Type B pancreatic cell (in vitro differentiated cells): ENCODE measurements at regions not wholly inside any gene's neighbourhood (a gene's known extent, or its start where the extent isn't known, plus 50 kb on each side); places are given as distances from the start of the nearest gene placed in this dataset.

Source experiments
- DNase-seq: peaks from one replicate; pipeline ENCODE4 v3.0.0; 2021; ENCODE audit warnings: mixed read lengths; ENCODE audit not compliant: unreplicated experiment; ENCODE audit errors: extremely low spot score
- H3K27ac Mint-ChIP-seq: 2 replicates; pipeline ENCODE4 v1.8.0; 2021; ENCODE audit warnings: mild to moderate bottlenecking, mixed read lengths
- H3K27me3 Mint-ChIP-seq: 2 replicates; pipeline ENCODE4 v1.8.0; 2021; ENCODE audit warnings: mixed read lengths
- H3K36me3 Mint-ChIP-seq: 2 replicates; pipeline ENCODE4 v1.8.0; 2021; ENCODE audit warnings: mixed read lengths
- H3K4me1 Mint-ChIP-seq: one replicate; pipeline ENCODE4 v1.8.0; 2021; ENCODE audit warnings: mixed read lengths; ENCODE audit not compliant: unreplicated experiment
- H3K4me3 Mint-ChIP-seq: 2 replicates; pipeline ENCODE4 v1.8.0; 2021; ENCODE audit warnings: mild to moderate bottlenecking, mixed read lengths
- H3K9me3 Mint-ChIP-seq: 2 replicates; pipeline ENCODE4 v1.8.0; 2021; ENCODE audit warnings: mixed read lengths
- TF ChIP-seq, protein P1 (sequence below): fragments of 200-600 bp; sonication (generic); conservative IDR thresholded peaks from 2 replicates; pipeline ENCODE4 v1.5.0; 2021; ENCODE audit warnings: antibody characterized with exemption, mild to moderate bottlenecking

DNA sequence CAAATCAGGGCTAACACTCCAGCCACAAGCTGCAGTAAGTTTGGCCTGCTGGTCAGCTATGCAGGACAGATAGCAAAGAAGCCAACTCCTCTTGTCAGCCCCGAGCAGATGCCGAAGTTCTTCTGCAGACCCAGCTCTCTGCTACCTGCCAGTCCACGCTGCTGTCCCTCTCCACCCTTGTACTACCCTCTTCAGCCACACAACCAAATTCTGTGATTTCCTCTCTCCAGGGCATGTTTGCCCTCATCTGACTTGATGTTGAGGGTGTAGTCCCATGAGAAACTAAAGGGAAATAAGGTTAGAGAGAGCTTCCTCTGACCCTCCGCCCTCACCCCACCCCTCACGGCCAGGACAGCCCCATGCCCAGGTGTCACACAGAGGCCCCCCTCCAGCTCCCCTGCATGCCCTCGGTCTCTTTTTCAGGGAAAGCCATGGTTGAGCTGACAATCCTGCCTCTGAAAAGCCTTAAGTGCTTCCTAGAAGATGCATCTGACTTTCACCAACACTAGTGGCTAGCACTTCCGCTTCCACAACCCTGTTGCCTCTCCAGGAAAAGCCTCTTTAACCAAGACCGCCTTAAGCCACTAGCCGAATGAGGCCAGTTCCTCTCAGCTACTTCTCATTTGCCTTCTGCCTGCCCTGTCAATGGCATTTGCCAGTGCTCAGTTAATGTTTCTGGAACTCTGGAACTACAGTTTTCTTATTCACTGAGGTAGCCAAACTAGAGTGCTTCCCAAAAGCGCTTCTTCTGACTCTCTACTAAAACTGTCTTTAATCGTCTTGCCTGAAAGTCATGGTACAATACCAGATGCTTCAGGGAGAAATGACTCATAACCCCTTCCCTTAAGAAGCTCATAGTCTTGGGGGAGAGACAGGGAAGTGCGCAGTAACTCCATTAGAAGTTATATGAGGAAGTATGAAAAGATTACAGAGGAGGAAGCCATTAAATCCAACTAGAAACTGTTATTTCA lies 300.4 kb upstream of the STT3B start:
- Mint-ChIP-seq H3K9me3 (no peaks in the 10 kb centered on the region), H3K4me1 (peaks cover 32% of the 10 kb centered on the region), H3K36me3 (no peaks in the 10 kb centered on the region), H3K4me3 (no peak overlapping the region), H3K27me3 (no peaks in the 10 kb centered on the region), H3K27ac (no peak overlapping the region)
- TF ChIP-seq, protein P1, sequence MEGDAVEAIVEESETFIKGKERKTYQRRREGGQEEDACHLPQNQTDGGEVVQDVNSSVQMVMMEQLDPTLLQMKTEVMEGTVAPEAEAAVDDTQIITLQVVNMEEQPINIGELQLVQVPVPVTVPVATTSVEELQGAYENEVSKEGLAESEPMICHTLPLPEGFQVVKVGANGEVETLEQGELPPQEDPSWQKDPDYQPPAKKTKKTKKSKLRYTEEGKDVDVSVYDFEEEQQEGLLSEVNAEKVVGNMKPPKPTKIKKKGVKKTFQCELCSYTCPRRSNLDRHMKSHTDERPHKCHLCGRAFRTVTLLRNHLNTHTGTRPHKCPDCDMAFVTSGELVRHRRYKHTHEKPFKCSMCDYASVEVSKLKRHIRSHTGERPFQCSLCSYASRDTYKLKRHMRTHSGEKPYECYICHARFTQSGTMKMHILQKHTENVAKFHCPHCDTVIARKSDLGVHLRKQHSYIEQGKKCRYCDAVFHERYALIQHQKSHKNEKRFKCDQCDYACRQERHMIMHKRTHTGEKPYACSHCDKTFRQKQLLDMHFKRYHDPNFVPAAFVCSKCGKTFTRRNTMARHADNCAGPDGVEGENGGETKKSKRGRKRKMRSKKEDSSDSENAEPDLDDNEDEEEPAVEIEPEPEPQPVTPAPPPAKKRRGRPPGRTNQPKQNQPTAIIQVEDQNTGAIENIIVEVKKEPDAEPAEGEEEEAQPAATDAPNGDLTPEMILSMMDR, result no peak
- no peak for DNase-seq

DNA sequence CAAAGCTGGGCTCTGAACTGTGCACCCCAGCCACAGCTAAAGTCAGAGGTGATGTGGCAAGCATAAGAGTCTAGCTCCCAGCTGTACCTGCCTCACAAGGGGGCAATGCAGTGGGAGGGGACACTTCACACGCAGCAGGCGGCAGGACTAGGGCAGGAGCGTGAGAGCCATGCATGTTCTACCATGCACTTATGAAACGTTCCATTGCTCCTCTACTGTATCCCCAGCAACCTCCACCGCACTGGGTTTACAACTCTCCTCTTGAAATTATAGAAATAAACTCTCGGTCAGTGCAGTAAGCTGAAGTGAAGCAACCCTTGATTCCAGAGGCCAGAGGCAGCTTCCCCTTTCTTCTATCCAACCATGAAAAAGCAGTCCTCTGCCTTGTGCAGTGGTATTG lies 298.6 kb upstream of the STT3B start:
- Mint-ChIP-seq H3K9me3 (no peaks in the 10 kb centered on the region), H3K27ac (no peak overlapping the region), H3K4me3 (no peak overlapping the region), H3K27me3 (no peaks in the 10 kb centered on the region), H3K36me3 (no peaks in the 10 kb centered on the region), H3K4me1 (peaks cover 35% of the 10 kb centered on the region)
- no peak for DNase-seq
- TF ChIP-seq, protein P1, result no peak

DNA sequence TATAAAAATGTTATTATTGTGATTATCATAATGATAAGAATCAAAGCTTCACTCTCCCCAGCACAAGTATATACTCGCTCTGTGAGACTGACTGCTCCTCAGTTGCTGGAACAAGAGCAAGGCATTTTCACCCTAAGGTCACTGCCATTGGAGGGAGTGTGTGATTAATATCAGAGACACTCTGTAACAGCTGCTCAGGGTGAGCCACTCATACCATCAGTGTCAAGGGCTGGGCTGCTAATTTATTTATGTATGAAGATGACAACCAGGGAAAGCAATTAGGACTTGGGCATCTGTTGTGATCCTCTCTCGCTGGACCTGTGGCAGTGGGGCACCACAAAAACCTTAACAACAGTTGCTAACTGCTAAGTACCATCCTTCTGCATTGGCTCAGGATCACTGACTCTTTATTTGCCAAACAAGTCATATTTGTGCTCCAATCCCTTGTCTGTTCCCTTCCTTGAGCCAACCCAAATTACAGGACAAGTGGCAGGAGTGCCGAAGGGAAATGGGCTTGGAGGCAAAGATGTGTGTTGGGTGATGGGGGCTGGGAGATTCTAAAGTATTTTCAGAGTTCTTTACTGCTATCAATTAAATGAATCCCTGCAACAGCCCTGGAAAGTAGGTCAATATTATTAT lies 297.5 kb upstream of the STT3B start:
- Mint-ChIP-seq H3K4me1 (peaks cover 35% of the 10 kb centered on the region), H3K4me3 (no peak overlapping the region), H3K9me3 (no peaks in the 10 kb centered on the region), H3K27ac (no peak overlapping the region), H3K27me3 (no peaks in the 10 kb centered on the region), H3K36me3 (no peaks in the 10 kb centered on the region)
- TF ChIP-seq, protein P1, result no peak
- no peak for DNase-seq

DNA sequence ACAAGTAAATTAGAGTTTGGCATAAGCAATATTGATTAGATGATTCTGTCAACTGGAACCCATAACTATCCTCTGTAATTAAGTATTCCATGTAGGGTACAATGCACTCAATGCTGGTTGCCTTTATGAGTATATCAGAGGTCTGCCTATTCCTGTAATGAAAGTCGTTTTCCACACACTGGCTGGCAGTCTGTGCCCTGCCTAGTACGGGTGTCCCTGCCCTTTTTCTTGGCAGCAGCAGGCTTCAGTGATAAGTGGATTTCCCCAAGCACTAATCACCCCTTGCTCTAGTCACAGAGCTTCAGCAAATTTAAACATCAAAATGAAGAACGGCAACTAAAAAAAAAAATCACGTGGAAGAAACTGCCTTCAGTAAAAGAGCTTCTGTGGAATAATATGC lies 294.8 kb upstream of the STT3B start:
- Mint-ChIP-seq H3K27ac (no peak overlapping the region), H3K27me3 (no peaks in the 10 kb centered on the region), H3K4me3 (no peak overlapping the region), H3K36me3 (no peaks in the 10 kb centered on the region), H3K4me1 (peaks cover 17% of the 10 kb centered on the region), H3K9me3 (no peaks in the 10 kb centered on the region)
- TF ChIP-seq, protein P1, result no peak
- DNase-seq, result no peak

DNA sequence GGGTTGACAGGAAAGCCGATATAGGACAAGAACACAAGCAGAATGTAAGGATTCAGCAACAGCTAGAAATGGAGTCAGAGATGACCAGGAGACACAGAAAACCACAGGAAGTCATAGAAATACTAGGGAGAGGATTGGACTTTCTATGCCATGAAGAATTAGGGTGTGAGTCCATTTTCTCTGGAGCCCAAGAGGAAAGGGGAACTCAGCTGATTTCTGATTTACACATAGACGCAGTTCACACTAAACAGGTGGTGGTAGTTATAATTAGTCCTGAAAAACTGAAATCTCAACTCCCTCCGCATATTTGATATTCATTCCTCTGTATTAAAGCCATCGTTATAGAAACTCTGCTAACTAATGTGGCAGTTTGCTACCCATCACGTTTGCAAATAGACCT lies 292.7 kb upstream of the STT3B start:
- no peaks in the 10 kb centered on the region for H3K27me3 Mint-ChIP-seq
- H3K9me3 Mint-ChIP-seq, result no peaks in the 10 kb centered on the region
- H3K4me3 Mint-ChIP-seq, result no peak overlapping the region
- H3K4me1 Mint-ChIP-seq, result peaks cover 12% of the 10 kb centered on the region
- DNase-seq, result no peak
- TF ChIP-seq, protein P1, result no peak
- no peaks in the 10 kb centered on the region for H3K36me3 Mint-ChIP-seq
- no peak overlapping the region for H3K27ac Mint-ChIP-seq
